Astrocyte of the spinal cord (primary cell): ENCODE measurements at regions not wholly inside any gene's neighbourhood (a gene's known extent, or its start where the extent isn't known, plus 50 kb on each side); places are given as distances from the start of the nearest gene placed in this dataset.
A peak's percentile ranks its signal among the peaks of the same experiment; 100 is the strongest.

ENCODE experiments used
- DNase-seq: peaks from one replicate; pipeline ENCODE4 v3.0.0; 2011; ENCODE audit warnings: low read depth, low spot score
- H3K4me3 ChIP-seq: 2 replicates; pipeline ENCODE4 v1.5.1; 2011; ENCODE audit warnings: low read depth, mild to moderate bottlenecking, low read length, moderate library complexity
- in situ Hi-C: cut with HindIII; loops from 2 replicates; pipeline ENCODE4 v1.10.0; 2017; ENCODE audit warnings: low sequenced_read_pairs
- TF ChIP-seq, protein P1 (sequence below): IDR thresholded peaks from 2 replicates; pipeline ENCODE4 v1.5.1; 2012; ENCODE audit warnings: low read depth, mild to moderate bottlenecking, low read length, inconsistent platforms

DNA sequence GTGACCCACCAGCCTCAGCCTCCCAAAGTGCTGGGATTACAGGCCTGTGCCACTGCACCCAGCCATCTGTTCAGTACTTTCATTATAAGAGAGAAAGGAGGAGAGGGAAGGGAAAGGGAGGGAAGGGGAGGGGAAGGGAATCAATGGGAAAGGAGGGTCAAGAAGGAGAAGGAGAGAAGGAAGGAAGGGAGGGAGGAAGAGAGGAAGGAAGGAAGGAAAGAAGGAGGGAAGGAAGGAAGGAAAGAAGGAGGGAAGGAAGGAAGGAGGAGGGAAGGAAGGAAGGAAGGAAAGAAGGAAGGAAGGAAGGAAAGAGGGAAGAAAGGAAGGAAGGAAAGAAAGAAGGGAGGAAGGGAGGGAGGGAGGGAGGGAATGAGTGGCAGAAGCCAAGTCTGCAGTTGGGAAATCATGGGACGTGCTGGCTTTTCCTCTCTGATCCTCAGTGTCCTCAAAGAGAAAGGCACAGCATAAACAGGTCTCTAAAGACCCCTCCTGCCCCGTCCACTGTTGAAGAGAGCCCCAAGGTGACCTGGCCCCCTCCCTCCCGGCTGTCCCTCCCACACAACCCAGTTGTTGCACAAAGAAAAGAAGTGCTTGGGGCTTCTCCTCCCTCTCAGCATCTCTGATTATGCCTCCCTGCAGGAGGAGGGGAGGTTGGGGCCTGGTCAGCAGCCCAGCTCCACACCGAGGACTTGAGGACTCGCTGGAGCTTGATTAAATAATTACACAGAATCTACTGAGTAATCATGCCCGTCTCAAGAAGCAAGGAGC is 69.1 kb upstream of the TOP1 start:
- in situ Hi-C loops = no loop called here
- DNase-seq = no peak
- TF ChIP-seq, protein P1, sequence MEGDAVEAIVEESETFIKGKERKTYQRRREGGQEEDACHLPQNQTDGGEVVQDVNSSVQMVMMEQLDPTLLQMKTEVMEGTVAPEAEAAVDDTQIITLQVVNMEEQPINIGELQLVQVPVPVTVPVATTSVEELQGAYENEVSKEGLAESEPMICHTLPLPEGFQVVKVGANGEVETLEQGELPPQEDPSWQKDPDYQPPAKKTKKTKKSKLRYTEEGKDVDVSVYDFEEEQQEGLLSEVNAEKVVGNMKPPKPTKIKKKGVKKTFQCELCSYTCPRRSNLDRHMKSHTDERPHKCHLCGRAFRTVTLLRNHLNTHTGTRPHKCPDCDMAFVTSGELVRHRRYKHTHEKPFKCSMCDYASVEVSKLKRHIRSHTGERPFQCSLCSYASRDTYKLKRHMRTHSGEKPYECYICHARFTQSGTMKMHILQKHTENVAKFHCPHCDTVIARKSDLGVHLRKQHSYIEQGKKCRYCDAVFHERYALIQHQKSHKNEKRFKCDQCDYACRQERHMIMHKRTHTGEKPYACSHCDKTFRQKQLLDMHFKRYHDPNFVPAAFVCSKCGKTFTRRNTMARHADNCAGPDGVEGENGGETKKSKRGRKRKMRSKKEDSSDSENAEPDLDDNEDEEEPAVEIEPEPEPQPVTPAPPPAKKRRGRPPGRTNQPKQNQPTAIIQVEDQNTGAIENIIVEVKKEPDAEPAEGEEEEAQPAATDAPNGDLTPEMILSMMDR = no peak
- H3K4me3 ChIP-seq = no peak overlapping the region

DNA sequence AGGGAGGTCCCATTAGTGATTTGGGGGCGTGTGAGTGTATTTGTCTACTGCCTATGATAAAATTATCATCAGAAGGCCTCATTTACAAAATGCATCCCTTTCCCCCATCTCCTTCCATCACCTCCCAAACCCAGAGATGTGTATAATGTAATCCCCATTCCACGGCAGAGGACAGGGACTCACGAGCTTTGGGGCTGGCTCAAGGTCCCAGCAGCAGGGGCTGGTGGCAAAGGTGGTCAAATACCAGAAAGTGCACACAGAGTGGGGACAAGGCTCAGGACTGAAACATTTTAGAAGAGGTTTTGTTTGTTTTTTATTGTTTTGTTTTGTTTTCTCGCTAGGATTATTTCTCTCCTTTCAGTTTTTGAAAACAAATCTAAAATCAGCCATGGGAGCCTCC is 68.5 kb upstream of the TOP1 start:
- no peak for DNase-seq
- in situ Hi-C loops = no loop called here
- TF ChIP-seq, protein P1 = no peak
- no peak overlapping the region for H3K4me3 ChIP-seq

DNA sequence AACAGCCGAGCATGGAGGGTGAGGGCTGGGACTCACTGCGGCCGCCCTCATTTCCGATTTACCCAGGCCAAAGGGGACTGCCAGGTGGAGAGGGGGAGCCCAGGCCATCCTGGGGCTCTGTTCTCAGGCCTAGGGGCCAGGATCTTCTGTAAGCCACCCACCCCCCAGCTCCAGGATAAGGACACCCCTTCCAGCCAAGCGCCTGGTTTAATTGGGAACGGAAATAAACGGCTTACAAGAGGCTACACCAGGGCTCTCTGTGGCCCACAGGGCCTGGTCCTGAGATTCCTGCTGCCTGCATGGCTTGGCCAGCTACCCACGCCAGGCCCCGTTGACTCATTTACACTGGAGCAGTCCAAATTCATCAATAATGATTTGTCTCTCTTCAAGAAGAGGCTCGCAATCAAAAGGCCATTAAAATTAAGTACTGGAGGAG is 68.1 kb upstream of the TOP1 start:
- TF ChIP-seq, protein P1 = no peak
- no peak for DNase-seq
- in situ Hi-C loops = no loop called here
- H3K4me3 ChIP-seq = no peak overlapping the region

DNA sequence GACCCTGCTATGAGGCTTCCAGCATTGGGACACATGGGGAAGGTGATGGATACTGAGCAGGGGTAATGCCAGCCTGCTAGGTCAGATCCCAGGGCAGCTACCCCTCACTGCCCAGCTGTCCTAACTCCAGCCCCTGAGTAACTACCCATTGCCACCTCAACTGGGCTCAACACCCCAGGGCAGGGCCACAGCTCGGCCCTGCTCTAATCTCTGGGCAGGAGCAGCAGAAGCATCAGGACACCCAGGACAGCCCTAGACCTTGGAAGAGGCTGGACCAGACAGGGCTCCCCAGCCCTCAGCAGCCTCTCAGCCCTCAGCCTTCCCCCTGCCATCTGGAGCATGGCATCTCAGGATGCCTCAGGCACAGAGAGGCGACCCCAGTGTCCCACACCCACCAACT is 67.4 kb upstream of the TOP1 start:
- DNase-seq = no peak
- in situ Hi-C loops = no loop called here
- H3K4me3 ChIP-seq = no peak overlapping the region
- TF ChIP-seq, protein P1 = no peak

DNA sequence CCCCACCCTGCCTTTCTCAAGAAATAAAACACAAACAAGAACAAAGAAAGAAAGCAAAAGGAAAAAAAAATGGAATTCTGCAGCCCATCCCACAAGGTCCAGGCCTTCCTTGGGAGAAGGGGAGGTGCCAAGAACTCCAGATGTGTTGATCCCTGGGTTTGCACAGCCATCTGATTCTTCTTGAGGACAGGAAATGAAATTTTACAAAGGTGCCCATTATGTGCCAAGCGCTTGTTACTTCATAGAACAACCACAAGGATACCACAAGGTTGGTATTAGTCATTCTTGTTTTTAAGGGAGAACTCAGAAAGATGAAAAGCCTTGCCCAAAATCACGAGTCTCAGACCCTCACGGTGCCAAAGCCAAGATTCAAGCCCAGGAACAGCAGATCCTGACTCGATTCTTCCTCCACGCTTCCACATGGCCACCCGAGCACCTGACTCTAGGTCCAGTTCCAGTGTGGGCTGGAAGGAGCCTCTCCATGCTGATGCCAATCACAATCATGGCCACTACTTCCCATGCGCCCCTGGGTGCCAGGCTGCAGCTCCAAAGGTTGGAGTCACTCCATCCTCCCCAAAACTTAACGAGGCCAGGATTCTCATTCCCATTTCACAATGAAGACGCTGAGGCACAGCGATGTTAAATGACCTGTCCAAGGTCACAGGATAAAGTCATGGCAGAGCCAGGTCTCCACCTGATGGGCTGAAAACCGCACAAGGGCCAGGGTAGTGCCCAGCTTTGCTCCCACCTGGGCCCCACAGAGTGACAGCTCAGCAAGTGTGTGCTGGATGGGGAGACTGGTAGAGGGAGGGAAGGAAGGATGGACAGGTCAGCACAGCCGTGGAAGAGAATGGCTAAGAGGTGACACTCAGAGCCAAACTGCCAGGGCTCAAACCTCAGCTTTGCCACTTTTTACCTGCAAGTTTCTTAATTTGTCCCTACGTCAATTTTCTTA is 66.7 kb upstream of the TOP1 start:
- in situ Hi-C loops = no loop called here
- no peak overlapping the region for H3K4me3 ChIP-seq
- TF ChIP-seq, protein P1 = no peak
- DNase-seq = peak; percentile 36

DNA sequence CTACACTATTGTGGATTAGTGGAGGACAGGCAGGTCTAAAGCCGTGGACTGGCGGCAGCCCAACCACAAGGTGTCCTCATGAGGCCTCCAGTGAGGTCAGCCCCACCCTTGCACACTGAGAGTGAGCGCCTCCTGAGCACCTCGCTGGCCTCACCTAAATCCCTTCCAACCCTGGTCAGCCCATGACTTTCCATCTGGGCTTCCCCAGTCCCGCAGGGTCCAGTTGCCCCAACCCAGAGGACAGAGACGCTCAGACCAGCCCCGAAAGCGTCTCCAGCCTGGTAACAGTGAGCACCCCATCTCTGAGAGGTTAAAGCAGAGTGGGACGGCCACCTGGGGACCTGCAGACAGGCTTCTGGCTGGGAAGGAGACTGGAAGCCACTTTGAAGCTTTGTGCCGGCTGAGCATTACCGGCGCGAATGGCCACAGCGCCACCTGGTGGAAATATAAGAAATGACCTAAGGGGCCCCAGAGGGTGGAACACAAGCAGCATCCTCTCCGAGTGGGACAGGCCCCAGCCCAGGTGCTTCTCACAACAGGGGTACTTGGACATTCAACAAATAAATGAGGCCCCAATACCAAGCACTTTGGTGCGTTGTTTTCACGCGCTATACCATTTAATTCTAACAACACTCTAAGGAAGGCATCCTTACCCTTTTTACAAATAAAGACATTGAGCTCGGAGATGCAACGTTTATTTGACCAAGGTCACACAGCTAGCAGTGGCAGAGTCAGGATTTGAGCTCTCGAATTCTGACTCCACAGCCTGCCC is 65.7 kb upstream of the TOP1 start:
- in situ Hi-C loops = no loop called here
- no peak overlapping the region for H3K4me3 ChIP-seq
- TF ChIP-seq, protein P1 = peak; percentile 76
- DNase-seq = peak; percentile 62
